ENCODE measurements at regions not wholly inside any gene's neighbourhood (a gene's known extent, or its start where the extent isn't known, plus 50 kb on each side); places are given as distances from the start of the nearest gene placed in this dataset.

DNA sequence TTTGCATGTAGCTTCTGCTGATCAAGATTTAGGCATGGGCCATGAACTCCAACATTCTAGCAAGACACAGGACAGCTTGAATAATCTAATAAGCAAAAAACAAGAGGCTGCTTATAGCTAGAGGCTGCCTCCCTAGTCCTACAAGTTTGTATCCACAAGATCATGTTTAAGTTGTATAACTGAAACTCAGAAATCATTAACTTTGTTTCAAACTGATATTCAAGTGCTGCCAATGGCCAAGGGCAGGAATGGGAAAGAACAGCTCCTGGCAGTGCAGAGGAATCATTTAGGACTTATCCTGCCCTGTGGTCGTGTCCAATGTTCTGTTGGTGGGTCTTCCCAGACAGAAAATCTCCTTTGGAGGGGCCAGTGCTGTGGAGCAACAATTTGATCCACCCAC is 209.6 kb upstream of the DDI1 start:
- H3K27ac ChIP-seq (ENCODE audit: low read depth in 1 of 2, low read length in 2 of 2), result no peak overlapping the region
- no peaks in the 10 kb centered on the region for H3K36me3 Mint-ChIP-seq
- TF ChIP-seq, protein P1, sequence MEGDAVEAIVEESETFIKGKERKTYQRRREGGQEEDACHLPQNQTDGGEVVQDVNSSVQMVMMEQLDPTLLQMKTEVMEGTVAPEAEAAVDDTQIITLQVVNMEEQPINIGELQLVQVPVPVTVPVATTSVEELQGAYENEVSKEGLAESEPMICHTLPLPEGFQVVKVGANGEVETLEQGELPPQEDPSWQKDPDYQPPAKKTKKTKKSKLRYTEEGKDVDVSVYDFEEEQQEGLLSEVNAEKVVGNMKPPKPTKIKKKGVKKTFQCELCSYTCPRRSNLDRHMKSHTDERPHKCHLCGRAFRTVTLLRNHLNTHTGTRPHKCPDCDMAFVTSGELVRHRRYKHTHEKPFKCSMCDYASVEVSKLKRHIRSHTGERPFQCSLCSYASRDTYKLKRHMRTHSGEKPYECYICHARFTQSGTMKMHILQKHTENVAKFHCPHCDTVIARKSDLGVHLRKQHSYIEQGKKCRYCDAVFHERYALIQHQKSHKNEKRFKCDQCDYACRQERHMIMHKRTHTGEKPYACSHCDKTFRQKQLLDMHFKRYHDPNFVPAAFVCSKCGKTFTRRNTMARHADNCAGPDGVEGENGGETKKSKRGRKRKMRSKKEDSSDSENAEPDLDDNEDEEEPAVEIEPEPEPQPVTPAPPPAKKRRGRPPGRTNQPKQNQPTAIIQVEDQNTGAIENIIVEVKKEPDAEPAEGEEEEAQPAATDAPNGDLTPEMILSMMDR (IDR thresholded peaks at IDR 0.05), result no peak
- H3K4me1 Mint-ChIP-seq, result no peaks in the 10 kb centered on the region
- peaks cover 0 to 2% (median 0%) of the 10 kb centered on the region in 3 donors for H3K27me3 Mint-ChIP-seq (ENCODE audit: low read depth in 3 of 3)
- WGBS (ENCODE audit: insufficient coverage), result 86% methylated on average over 1 of the region's 1 CpG
- H4K20me1 ChIP-seq (ENCODE audit: insufficient read depth, low read length), result no peaks in the 10 kb centered on the region
- H3K9ac ChIP-seq (ENCODE audit: insufficient read depth, low read length, poor library complexity, severe bottlenecking), result no peak overlapping the region
- H3K27me3 ChIP-seq (ENCODE audit: control insufficient read depth in 2 of 2, insufficient read depth in 2 of 2, low read length in 2 of 2), result no peaks in the 10 kb centered on the region
- H3K27ac Mint-ChIP-seq, result no peak overlapping the region
- H3K36me3 ChIP-seq (replicated peaks in 1 of 2; ENCODE audit: control insufficient read depth in 1 of 2, insufficient read depth in 2 of 2, low read length in 2 of 2), result no peaks in the 10 kb centered on the region
- no peak overlapping the region for H2AFZ ChIP-seq (ENCODE audit: insufficient read depth, low read depth, low read length, poor library complexity, severe bottlenecking)
- no peak overlapping the region for H3K4me3 Mint-ChIP-seq
- no peaks in the 10 kb centered on the region for H3K4me1 ChIP-seq (ENCODE audit: control insufficient read depth in 1 of 2, insufficient read depth in 2 of 2, low read length in 2 of 2)
- no peaks in the 10 kb centered on the region for H3K79me2 ChIP-seq (ENCODE audit: insufficient read depth, low read length)
- no peak overlapping the region for H3K4me2 ChIP-seq (replicated peaks; ENCODE audit: extremely low read depth, low read length, poor library complexity, severe bottlenecking)
- H3K4me3 ChIP-seq (replicated peaks in 1 of 3; ENCODE audit: low read depth in 2 of 3, low read length in 3 of 3), result no peak overlapping the region
- DNase-seq, result no peak
- H3K9me3 Mint-ChIP-seq, result peaks cover 4 to 17% (median 9%) of the 10 kb centered on the region in 7 donors
- peaks cover 15 to 17% of the 10 kb centered on the region in 2 donors for H3K9me3 ChIP-seq (replicated peaks in 1 of 2; ENCODE audit: control insufficient read depth in 1 of 2, insufficient read depth in 1 of 2, low read length in 2 of 2)
- intact Hi-C loops (cut with micrococcal nuclease), result no loop called here

DNA sequence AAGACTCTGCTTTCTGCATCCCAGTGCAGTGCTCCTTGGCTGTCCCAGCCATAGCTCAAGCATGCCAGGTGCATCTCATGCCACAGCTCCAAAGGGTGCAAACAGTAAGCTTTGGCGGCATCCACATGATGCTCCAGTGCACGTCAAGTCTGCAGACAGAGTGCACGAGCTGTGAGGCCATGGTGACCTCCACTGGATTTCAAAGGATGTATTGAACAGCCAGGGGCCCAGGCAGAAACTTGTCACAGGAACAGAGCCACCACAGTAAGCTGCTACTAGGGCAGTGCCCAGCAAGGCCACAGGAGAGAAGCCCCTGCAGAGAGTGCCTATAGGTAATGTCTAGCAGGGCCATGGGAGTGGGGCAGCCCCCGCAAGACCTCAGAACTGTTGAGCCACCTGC is 206.8 kb upstream of the DDI1 start:
- peaks cover 20 to 21% of the 10 kb centered on the region in 2 donors for H3K9me3 ChIP-seq (replicated peaks in 1 of 2; ENCODE audit: control insufficient read depth in 1 of 2, insufficient read depth in 1 of 2, low read length in 2 of 2)
- no peak overlapping the region for H3K4me2 ChIP-seq (replicated peaks; ENCODE audit: extremely low read depth, low read length, poor library complexity, severe bottlenecking)
- Mint-ChIP-seq H3K36me3 (no peaks in the 10 kb centered on the region), H3K4me3 (no peak overlapping the region), H3K27ac (no peak overlapping the region), H3K9me3 (peaks cover 11 to 33% (median 15%) of the 10 kb centered on the region in 7 donors), H3K27me3 (ENCODE audit: low read depth in 3 of 3) (peaks cover 0 to 2% (median 0%) of the 10 kb centered on the region in 3 donors), H3K4me1 (no peaks in the 10 kb centered on the region)
- no peak overlapping the region for H3K4me3 ChIP-seq (replicated peaks in 1 of 3; ENCODE audit: low read depth in 2 of 3, low read length in 3 of 3)
- no peaks in the 10 kb centered on the region for H3K79me2 ChIP-seq (ENCODE audit: insufficient read depth, low read length)
- intact Hi-C loops (cut with micrococcal nuclease), result no loop called here
- H3K4me1 ChIP-seq (ENCODE audit: control insufficient read depth in 1 of 2, insufficient read depth in 2 of 2, low read length in 2 of 2), result no peaks in the 10 kb centered on the region
- no peak overlapping the region for H3K9ac ChIP-seq (ENCODE audit: insufficient read depth, low read length, poor library complexity, severe bottlenecking)
- H2AFZ ChIP-seq (ENCODE audit: insufficient read depth, low read depth, low read length, poor library complexity, severe bottlenecking), result no peak overlapping the region
- 97% methylated on average over 4 of the region's 4 CpGs for WGBS (ENCODE audit: insufficient coverage)
- no peak overlapping the region for H3K27ac ChIP-seq (ENCODE audit: low read depth in 1 of 2, low read length in 2 of 2)
- no peak for DNase-seq
- TF ChIP-seq, protein P1 (IDR thresholded peaks at IDR 0.05), result no peak
- H3K36me3 ChIP-seq (replicated peaks in 1 of 2; ENCODE audit: control insufficient read depth in 1 of 2, insufficient read depth in 2 of 2, low read length in 2 of 2), result no peaks in the 10 kb centered on the region
- H3K27me3 ChIP-seq (ENCODE audit: control insufficient read depth in 2 of 2, insufficient read depth in 2 of 2, low read length in 2 of 2), result no peaks in the 10 kb centered on the region
- no peaks in the 10 kb centered on the region for H4K20me1 ChIP-seq (ENCODE audit: insufficient read depth, low read length)
